GM18861 (cell line): ENCODE measurements at regions not wholly inside any gene's neighbourhood (a gene's known extent, or its start where the extent isn't known, plus 50 kb on each side); places are given as distances from the start of the nearest gene placed in this dataset.
"Not testable (repeated sequence)": the region's sequence is repeated elsewhere in the genome, so short reads cannot be mapped to it uniquely, and the experiment has no call there.

ENCODE experiments used
- ATAC-seq: cut with Tn5 transposase; IDR thresholded peaks from one replicate; pipeline ENCODE4 v1.9.1; 2021; ENCODE audit not compliant: unreplicated experiment

- ATAC-seq, result no peak
These were observed 92.3 kb downstream of the BLID start for GRCh38 chr11:122023614-122024250.

DNA sequence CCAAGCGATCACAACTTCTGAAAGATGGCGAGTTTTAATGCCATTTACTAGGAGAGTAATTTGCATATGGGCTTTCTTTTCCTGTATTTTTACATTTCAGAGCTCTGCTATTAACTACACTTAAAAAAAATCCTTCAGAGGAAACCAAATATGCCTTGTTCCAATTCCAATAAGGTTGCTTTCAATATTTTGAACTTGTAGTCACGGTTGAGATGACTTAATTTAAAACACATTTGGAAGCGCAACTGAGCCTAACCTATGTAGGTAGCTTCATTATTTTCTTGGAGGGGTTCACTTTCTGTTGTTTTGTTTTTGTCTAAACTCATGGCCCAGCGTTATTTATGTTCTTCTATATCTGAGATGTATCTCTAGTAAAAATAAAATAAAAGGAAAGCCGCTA, 93.4 kb downstream of the BLID start:
- no peak for ATAC-seq

GRCh38 chr11:122020902-122021301, 95.1 kb downstream of the BLID start:
- ATAC-seq, result no peak

- no peak for ATAC-seq
These were observed 95.9 kb downstream of the BLID start for GRCh38 chr11:122019908-122020694.

DNA sequence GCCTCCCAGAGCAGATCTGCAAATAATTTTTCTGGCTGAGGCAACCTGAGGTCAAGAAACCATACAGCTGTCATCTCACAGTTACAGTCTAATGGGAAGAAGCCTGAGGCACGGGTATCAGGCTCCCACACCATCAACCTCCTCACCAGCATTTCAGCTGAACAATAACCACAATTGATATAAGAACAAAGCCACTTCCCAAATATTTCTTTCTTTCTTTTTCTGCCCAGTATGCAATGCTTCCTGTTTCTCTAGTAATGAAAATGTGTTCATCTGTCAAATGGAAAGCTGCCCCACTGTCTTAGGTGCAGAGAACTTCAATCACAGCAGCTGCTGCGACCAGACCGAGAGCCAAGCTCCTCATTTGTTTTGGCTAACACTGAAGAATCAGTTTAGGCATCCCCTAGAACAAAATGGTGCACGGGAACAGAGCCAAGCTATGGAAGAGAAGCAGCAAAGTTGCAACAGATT, 108.4 kb downstream of the BLID start:
- ATAC-seq, result no peak

DNA sequence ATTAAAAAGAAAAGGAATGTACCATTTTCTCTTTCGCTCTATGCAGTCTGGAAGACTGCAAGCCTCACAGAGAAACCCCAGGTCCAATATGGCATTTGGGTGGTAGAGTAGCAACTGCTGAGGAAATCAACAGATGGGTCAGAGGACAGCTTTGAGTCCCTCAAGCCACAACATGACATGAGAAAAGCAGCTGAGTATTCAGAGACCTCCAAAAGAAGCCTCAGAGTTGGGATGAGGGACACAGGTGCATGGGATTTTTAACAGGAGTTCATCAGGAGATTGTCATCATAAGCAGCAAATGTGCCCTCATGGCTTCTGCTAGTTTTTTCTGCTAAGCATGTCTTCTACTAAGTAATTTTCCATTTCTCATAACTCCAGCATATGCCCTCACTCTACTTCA, 111.6 kb downstream of the BLID start:
- ATAC-seq, result no peak

DNA sequence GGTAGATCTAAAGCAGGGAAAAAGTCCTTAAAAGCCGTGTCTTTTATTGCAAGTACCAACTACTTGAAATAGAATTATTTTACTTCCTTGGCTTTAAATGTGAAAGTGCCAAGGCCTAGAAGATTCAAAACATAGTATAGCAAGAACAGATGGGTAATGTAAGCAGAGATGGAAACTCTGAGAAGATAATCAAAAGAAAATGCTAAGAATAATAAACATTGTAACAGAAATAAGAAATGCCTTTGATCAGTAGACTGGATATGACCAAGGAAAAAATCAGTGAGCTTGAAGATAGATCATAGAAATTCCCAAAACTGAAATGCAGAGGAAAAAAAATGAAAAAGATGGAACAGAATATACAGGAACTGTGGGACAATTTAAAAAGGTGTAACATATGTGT, 113.1 kb downstream of the BLID start:
- ATAC-seq, result no peak

GRCh38 chr11:122002047-122002446, 114.0 kb downstream of the BLID start:
- ATAC-seq, result no peak

GRCh38 chr11:121999651-122000050, 116.4 kb downstream of the BLID start:
- ATAC-seq, result no peak

GRCh38 chr11:121996574-121996973, 119.4 kb downstream of the BLID start:
- no peak for ATAC-seq

- no peak for ATAC-seq
These were observed 132.1 kb downstream of the BLID start for GRCh38 chr11:121983901-121984300.

GRCh38 chr11:121977914-121978313, 138.1 kb downstream of the BLID start:
- not testable (repeated sequence) for ATAC-seq

GRCh38 chr11:121968638-121969037, 147.4 kb downstream of the BLID start:
- no peak for ATAC-seq

DNA sequence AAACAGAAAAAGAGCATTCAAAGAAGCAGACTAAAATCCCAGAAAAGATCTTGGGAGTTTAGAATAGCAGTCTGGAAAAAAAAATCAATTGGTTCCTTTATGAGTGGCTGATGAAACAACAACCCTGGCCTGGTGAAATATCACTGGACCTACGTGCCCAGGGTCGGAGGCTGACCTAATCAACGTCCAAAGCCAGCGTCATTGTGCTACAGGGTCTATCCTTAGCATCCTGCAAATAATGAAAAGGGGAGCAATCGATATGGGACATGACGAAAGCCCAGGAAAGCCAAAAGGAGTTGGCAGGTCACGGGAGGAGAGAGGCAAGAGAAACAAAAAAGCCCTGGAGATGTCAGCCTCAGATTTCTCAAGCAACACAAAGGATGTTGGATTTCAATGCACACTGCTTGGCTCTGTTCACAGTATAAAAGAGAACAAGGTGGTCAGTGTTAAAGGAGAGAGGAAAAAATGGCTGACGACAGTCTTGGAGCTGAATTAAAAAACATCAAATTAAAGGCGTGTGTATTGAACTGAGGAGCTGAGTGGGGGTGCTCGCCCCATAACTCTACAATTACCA, 148.8 kb downstream of the BLID start:
- ATAC-seq, result no peak

DNA sequence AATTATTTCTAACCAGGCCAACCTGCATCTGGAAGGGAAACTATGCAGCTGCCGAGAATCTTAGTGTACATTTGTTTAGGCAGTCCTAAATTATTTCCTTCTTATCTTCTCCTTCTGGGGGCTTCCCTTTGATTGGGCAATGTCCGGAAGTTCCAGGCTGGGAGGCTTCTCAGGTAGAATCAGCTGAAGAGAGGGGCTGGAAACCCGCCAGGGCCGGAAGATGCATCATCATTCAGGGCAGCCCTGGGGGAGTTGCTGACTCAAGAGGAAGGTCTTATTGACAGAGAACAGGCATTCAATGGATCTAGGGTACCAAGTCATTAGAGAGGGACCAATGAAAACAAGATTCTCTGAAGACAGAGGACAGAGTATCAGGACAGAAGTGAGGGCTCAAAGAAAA, 150.7 kb downstream of the BLID start:
- ATAC-seq, result no peak

DNA sequence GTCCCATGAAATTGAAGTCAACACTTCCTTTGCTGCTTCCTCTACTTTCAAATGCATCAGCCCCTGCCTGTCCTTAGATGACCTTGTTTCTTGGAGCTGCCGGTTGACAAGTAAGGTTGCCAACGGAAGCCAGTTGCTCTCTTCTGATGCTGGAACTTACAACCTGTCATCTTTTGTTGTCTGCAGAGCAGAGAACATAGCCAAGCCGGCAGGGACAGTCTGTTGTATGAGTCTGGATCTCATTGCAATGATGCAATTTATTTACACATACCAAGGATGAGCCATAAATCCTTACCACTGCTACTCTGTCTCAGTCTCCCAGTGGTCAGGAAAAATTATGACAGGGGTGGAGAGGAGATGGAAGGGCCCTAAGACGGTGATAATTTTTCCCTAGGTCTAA, 151.4 kb downstream of the BLID start:
- no peak for ATAC-seq

- not testable (repeated sequence) for ATAC-seq
These were observed 152.2 kb downstream of the BLID start for GRCh38 chr11:121963846-121964245.

DNA sequence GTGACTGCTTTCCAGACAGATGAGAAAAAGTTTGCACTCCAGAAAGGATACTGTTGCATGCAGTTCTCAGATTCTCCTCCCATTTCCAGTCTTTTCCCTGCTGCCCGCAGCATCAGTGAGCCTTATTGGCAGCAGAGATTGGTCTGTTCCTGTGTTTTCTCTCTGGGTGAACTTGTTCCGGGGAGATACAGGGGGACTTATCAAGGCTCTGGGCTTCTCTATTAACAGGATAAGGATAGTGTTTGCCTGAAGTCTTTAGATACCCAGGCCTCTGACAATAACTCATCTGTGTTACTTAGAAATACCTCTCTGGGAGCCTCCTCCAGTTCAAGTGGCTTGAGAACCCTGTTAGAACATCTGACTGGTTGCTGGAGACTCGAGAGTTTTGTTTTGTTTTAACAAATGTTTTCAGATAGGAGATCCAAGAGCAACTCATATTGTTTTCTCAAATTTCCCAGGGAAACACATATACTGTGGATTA, 154.7 kb downstream of the BLID start:
- no peak for ATAC-seq

GRCh38 chr11:121958971-121959325, 157.1 kb downstream of the BLID start:
- no peak for ATAC-seq

DNA sequence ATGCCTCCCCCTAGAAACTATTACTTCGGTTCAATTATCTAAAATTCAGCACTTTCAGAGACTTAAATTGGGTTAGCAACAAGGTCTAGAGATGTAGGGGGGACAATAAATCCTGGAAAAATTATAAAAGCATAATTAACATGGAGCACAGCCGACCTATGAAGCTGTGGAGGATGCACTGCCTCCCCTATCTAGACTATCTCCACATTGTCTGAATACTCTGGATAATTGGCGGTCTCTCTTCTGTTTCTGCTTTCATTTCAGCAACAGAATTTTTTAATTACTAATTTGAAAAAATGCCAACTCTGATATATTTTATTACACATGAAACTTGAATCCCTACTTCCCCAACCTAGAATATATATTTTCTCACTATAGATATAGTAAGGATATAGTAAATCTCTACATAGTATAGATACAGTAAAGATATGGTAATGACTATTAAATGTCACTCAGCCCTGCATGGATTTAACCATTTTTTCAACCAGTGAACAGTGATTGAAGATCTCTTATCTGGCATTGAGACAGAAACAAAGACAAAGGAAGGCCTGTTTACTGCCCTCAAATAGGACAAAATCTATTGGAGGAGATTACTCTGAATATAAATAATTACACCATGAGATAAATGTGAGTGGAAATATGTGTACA, 157.6 kb downstream of the BLID start:
- no peak for ATAC-seq

DNA sequence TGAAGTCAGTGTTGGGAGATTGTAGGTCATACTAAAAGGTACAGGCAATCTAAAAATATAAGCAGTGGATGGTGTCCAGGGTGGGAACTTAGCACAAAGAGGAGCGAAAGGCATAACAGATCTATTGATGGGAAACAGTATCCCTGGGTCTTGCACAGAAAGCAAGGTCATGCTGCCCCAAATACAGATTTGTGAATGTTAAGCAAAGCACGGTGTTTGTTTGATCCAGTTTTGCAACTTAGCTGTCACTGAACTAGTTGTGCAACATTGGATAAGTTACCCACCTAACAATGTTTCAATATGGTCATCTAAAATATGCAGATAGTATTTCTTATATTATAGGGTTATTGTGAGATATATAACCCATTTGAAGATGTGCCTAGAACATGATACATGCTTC, 162.9 kb downstream of the BLID start:
- ATAC-seq, result no peak

- no peak for ATAC-seq
These were observed 165.9 kb downstream of the BLID start for GRCh38 chr11:121950160-121950559.
